B cell (primary cell): ENCODE measurements at regions not wholly inside any gene's neighbourhood (a gene's known extent, or its start where the extent isn't known, plus 50 kb on each side); places are given as distances from the start of the nearest gene placed in this dataset.

Experiments
- EZH2 ChIP-seq: IDR thresholded peaks from 2 replicates; pipeline ENCODE4 v1.6.1; 2012; ENCODE audit warnings: borderline replicate concordance, low read depth, mild to moderate bottlenecking, moderate library complexity, low read length; ENCODE audit not compliant: insufficient read depth, poor library complexity, severe bottlenecking
- TF ChIP-seq, protein P1 (sequence below): fragments of 200-600 bp; IDR thresholded peaks from one replicate; pipeline ENCODE4 v1.8.0; 2022; ENCODE audit warnings: antibody characterized with exemption, mild to moderate bottlenecking

GRCh38 chr15:39227001-39227400, 353.9 kb upstream of the THBS1 start:
- TF ChIP-seq, protein P1, sequence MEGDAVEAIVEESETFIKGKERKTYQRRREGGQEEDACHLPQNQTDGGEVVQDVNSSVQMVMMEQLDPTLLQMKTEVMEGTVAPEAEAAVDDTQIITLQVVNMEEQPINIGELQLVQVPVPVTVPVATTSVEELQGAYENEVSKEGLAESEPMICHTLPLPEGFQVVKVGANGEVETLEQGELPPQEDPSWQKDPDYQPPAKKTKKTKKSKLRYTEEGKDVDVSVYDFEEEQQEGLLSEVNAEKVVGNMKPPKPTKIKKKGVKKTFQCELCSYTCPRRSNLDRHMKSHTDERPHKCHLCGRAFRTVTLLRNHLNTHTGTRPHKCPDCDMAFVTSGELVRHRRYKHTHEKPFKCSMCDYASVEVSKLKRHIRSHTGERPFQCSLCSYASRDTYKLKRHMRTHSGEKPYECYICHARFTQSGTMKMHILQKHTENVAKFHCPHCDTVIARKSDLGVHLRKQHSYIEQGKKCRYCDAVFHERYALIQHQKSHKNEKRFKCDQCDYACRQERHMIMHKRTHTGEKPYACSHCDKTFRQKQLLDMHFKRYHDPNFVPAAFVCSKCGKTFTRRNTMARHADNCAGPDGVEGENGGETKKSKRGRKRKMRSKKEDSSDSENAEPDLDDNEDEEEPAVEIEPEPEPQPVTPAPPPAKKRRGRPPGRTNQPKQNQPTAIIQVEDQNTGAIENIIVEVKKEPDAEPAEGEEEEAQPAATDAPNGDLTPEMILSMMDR, result no peak
- TF ChIP-seq EZH2, result no peak
